ENCODE measurements at regions not wholly inside any gene's neighbourhood (a gene's known extent, or its start where the extent isn't known, plus 50 kb on each side); places are given as distances from the start of the nearest gene placed in this dataset.
A peak's percentile ranks its signal among the peaks of the same experiment; 100 is the strongest.

DNA sequence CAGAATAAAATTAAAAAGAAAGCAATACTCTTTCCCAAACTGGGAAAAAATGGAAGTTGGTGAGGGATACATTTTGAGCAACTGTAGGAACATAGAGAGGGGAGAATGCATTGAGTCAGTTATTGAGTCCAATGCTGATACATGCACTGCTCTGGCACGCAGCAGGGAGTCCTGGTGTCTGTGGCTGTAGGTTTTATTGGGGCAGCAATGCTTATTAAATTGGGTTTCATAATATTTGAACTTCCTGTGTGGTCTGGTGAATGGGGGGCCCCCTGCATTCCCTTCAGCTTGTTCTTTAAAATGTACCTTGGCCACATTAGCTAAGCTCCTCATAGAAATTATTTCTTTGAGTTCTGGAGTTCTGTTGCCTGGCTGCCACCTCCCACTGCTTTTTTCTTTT, 125.2 kb upstream of the ELAC2 start:
- no peak overlapping the region for H3K27ac Mint-ChIP-seq (ENCODE audit: unreplicated experiment)

DNA sequence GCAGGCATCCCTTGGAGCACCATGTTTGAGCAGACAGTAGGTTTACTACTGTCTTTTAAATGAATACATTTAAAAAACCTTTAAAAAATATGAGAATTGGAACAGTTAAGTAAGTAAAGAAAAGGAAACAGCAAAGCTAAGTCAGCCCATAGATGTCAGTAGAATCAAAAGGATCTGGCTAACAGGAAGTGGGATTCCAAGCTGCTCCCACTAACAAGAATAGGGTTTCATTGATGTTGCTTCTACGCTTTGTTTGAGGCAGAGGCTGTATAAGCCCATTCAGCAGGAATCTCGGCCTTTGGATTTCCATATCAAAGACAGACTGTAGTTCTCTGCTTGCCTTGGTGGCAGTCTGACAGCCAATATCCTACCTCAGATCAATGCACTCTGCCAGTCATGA, 122.9 kb upstream of the ELAC2 start:
- Histone ChIP-seq H3K9me3 (ENCODE audit: insufficient read depth, low read depth, low read length) (no peaks in the 10 kb centered on the region), H3K4me3 (ENCODE audit: insufficient read depth, low read depth, low read length) (no peak overlapping the region), H3K27ac (ENCODE audit: low read depth, low read length) (no peak overlapping the region), H3K4me1 (ENCODE audit: insufficient read depth, low read length) (no peaks in the 10 kb centered on the region), H3K9ac (ENCODE audit: low read length) (no peak overlapping the region), H3K4me2 (ENCODE audit: low read length) (no peak overlapping the region), H3K36me3 (ENCODE audit: insufficient read depth, low read length) (no peaks in the 10 kb centered on the region), H3K79me2 (ENCODE audit: insufficient read depth, low read length) (no peaks in the 10 kb centered on the region), H3K27me3 (ENCODE audit: insufficient read depth, low read length) (no peaks in the 10 kb centered on the region), H2AFZ (ENCODE audit: low read depth, low read length) (no peak overlapping the region), H4K20me1 (ENCODE audit: insufficient read depth, low read length) (no peaks in the 10 kb centered on the region)
- Mint-ChIP-seq H3K27ac (ENCODE audit: unreplicated experiment) (no peak overlapping the region), H3K36me3 (ENCODE audit: low read depth, unreplicated experiment) (no peaks in the 10 kb centered on the region), H3K27me3 (ENCODE audit: low read depth, unreplicated experiment) (no peaks in the 10 kb centered on the region), H3K4me1 (ENCODE audit: low read depth, unreplicated experiment) (no peaks in the 10 kb centered on the region), H3K9me3 (ENCODE audit: unreplicated experiment) (peaks cover 5% of the 10 kb centered on the region), H3K4me3 (ENCODE audit: unreplicated experiment) (no peak overlapping the region)
- TF ChIP-seq, protein P1, sequence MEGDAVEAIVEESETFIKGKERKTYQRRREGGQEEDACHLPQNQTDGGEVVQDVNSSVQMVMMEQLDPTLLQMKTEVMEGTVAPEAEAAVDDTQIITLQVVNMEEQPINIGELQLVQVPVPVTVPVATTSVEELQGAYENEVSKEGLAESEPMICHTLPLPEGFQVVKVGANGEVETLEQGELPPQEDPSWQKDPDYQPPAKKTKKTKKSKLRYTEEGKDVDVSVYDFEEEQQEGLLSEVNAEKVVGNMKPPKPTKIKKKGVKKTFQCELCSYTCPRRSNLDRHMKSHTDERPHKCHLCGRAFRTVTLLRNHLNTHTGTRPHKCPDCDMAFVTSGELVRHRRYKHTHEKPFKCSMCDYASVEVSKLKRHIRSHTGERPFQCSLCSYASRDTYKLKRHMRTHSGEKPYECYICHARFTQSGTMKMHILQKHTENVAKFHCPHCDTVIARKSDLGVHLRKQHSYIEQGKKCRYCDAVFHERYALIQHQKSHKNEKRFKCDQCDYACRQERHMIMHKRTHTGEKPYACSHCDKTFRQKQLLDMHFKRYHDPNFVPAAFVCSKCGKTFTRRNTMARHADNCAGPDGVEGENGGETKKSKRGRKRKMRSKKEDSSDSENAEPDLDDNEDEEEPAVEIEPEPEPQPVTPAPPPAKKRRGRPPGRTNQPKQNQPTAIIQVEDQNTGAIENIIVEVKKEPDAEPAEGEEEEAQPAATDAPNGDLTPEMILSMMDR (IDR thresholded peaks at IDR 0.05; ENCODE audit: insufficient read depth, low read depth, low read length): peak; percentile 16
- TF ChIP-seq EZH2 (IDR thresholded peaks at IDR 0.05; ENCODE audit: insufficient read depth, low read length): no peak
- DNase-seq (ENCODE audit: low read depth) (no peak), FAIRE-seq (no peak)

More for the DNA sequence above, 125.2 kb upstream of the ELAC2 start:
- Mint-ChIP-seq H3K27me3 (ENCODE audit: low read depth, unreplicated experiment) (no peaks in the 10 kb centered on the region), H3K4me1 (ENCODE audit: low read depth, unreplicated experiment) (no peaks in the 10 kb centered on the region), H3K36me3 (ENCODE audit: low read depth, unreplicated experiment) (no peaks in the 10 kb centered on the region), H3K4me3 (ENCODE audit: unreplicated experiment) (no peak overlapping the region), H3K9me3 (ENCODE audit: unreplicated experiment) (peaks cover 5% of the 10 kb centered on the region)
- Histone ChIP-seq H3K4me3 (ENCODE audit: insufficient read depth, low read depth, low read length) (no peak overlapping the region), H3K79me2 (ENCODE audit: insufficient read depth, low read length) (no peaks in the 10 kb centered on the region), H4K20me1 (ENCODE audit: insufficient read depth, low read length) (no peaks in the 10 kb centered on the region), H2AFZ (ENCODE audit: low read depth, low read length) (no peak overlapping the region), H3K27me3 (ENCODE audit: insufficient read depth, low read length) (no peaks in the 10 kb centered on the region), H3K9ac (ENCODE audit: low read length) (no peak overlapping the region), H3K36me3 (ENCODE audit: insufficient read depth, low read length) (no peaks in the 10 kb centered on the region), H3K27ac (ENCODE audit: low read depth, low read length) (no peak overlapping the region), H3K9me3 (ENCODE audit: insufficient read depth, low read depth, low read length) (no peaks in the 10 kb centered on the region), H3K4me1 (ENCODE audit: insufficient read depth, low read length) (no peaks in the 10 kb centered on the region), H3K4me2 (ENCODE audit: low read length) (no peak overlapping the region)
- TF ChIP-seq, protein P1 (IDR thresholded peaks at IDR 0.05; ENCODE audit: insufficient read depth, low read depth, low read length): no peak
- no peak for TF ChIP-seq EZH2 (IDR thresholded peaks at IDR 0.05; ENCODE audit: insufficient read depth, low read length)
- FAIRE-seq (no peak), DNase-seq (ENCODE audit: low read depth) (no peak)

DNA sequence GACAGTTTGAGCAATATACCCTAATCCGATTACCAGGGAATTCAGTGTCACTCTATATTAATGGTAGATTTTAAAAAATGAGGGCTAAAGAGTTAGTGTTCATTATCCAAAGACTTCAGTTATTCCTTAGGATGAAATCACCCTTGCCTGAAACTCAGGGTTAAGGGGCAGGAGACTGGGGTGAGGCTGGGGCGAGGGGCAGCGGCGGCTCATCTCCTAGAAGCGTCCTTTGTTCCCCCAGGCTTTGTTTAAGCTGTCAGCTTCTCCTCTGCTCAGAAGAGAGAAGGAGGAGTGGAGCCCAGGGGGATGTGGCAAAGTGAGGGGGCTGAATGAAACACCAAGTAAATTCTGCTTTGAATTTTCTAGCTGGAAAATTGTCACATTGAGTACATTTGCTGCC, 117.7 kb upstream of the ELAC2 start:
- H3K9ac ChIP-seq (ENCODE audit: low read length): no peak overlapping the region
- DNase-seq (ENCODE audit: low read depth) (no peak), FAIRE-seq (no peak)
- TF ChIP-seq, protein P1 (IDR thresholded peaks at IDR 0.05; ENCODE audit: insufficient read depth, low read depth, low read length): no peak
- TF ChIP-seq EZH2 (IDR thresholded peaks at IDR 0.05; ENCODE audit: insufficient read depth, low read length): no peak
- no peak overlapping the region for H3K4me2 ChIP-seq (ENCODE audit: low read length)
- no peaks in the 10 kb centered on the region for H3K36me3 ChIP-seq (ENCODE audit: insufficient read depth, low read length)
- H4K20me1 ChIP-seq (ENCODE audit: insufficient read depth, low read length): no peaks in the 10 kb centered on the region
- no peak overlapping the region for H3K4me3 ChIP-seq (ENCODE audit: insufficient read depth, low read depth, low read length)
- H3K27ac Mint-ChIP-seq (ENCODE audit: unreplicated experiment): no peak overlapping the region
- H3K79me2 ChIP-seq (ENCODE audit: insufficient read depth, low read length): no peaks in the 10 kb centered on the region
- H3K4me1 Mint-ChIP-seq (ENCODE audit: low read depth, unreplicated experiment): peaks cover 2% of the 10 kb centered on the region
- no peaks in the 10 kb centered on the region for H3K36me3 Mint-ChIP-seq (ENCODE audit: low read depth, unreplicated experiment)
- H3K4me3 Mint-ChIP-seq (ENCODE audit: unreplicated experiment): no peak overlapping the region
- no peak overlapping the region for H3K27ac ChIP-seq (ENCODE audit: low read depth, low read length)
- no peaks in the 10 kb centered on the region for H3K4me1 ChIP-seq (ENCODE audit: insufficient read depth, low read length)
- H2AFZ ChIP-seq (ENCODE audit: low read depth, low read length): no peak overlapping the region
- H3K9me3 Mint-ChIP-seq (ENCODE audit: unreplicated experiment): peaks cover 7% of the 10 kb centered on the region
- H3K27me3 ChIP-seq (ENCODE audit: insufficient read depth, low read length): no peaks in the 10 kb centered on the region
- peaks cover 3% of the 10 kb centered on the region for H3K9me3 ChIP-seq (ENCODE audit: insufficient read depth, low read depth, low read length)
- peaks cover 2% of the 10 kb centered on the region for H3K27me3 Mint-ChIP-seq (ENCODE audit: low read depth, unreplicated experiment)

All from astrocyte (in vitro differentiated cells and primary cell).